OCI-LY3 (cell line): ENCODE measurements at regions not wholly inside any gene's neighbourhood (a gene's known extent, or its start where the extent isn't known, plus 50 kb on each side); places are given as distances from the start of the nearest gene placed in this dataset.

Experiments
- H2AFZ ChIP-seq: fragments of 200-600, 300-600 bp; shearing (Covaris generic); 2 replicates; pipeline ENCODE4 v1.6.0; 2014; ENCODE audit warnings: antibody characterized with exemption, low read depth, low read length
- H3K27ac ChIP-seq: fragments of 200-600, 300-600 bp; sonication (generic); 2 replicates; pipeline ENCODE4 v1.5.1; 2014; ENCODE audit warnings: mild to moderate bottlenecking, low read length, moderate library complexity, mixed read lengths
- H3K27me3 ChIP-seq: fragments of 200-600, 300-600 bp; sonication (generic); 2 replicates; pipeline ENCODE4 v1.6.1; 2014; ENCODE audit warnings: low read depth, low read length, mixed read lengths
- H3K36me3 ChIP-seq: fragments of 200-600, 300-600 bp; sonication (generic); replicated peaks from 2 replicates; pipeline ENCODE3; 2014; ENCODE audit warnings: low read depth, low read length, mixed read lengths
- H3K4me1 ChIP-seq: fragments of 300-600, 200-600 bp; sonication (generic); 2 replicates; pipeline ENCODE4 v1.6.1; 2014; ENCODE audit warnings: low read length, mixed read lengths
- H3K4me2 ChIP-seq: fragments of 200-600, 300-600 bp; sonication (generic); 2 replicates; pipeline ENCODE4 v1.6.1; 2014; ENCODE audit warnings: low read length, mixed read lengths
- H3K4me3 ChIP-seq: fragments of 300-600, 200-600 bp; sonication (generic); 2 replicates; pipeline ENCODE4 v1.5.1; 2014; ENCODE audit warnings: antibody characterized with exemption, mild to moderate bottlenecking, low read length, moderate library complexity
- H3K79me2 ChIP-seq: fragments of 300-600, 200-600 bp; shearing (Covaris generic); 2 replicates; pipeline ENCODE4 v1.6.1; 2014; ENCODE audit warnings: mild to moderate bottlenecking, low read length, mixed read lengths
- H3K9ac ChIP-seq: fragments of 300-600, 200-600 bp; shearing (Covaris generic); 2 replicates; pipeline ENCODE4 v1.6.0; 2014; ENCODE audit warnings: mild to moderate bottlenecking, low read length, moderate library complexity
- H3K9me3 ChIP-seq: fragments of 200-600, 300-600 bp; shearing (Covaris generic); 2 replicates; pipeline ENCODE4 v1.6.1; 2014; ENCODE audit warnings: low read length, mixed read lengths; ENCODE audit not compliant: insufficient read depth
- H4K20me1 ChIP-seq: fragments of 200-600, 300-600 bp; sonication (generic); 2 replicates; pipeline ENCODE4 v1.6.1; 2016; ENCODE audit warnings: low read length, mixed read lengths; ENCODE audit not compliant: insufficient read depth
- EZH2phosphoT487 ChIP-seq: fragments of 200-600 bp; shearing (Covaris generic); IDR thresholded peaks from 2 replicates; pipeline ENCODE4 v1.6.1; 2018; ENCODE audit warnings: antibody characterized with exemption, mixed run types, low read depth
- TF ChIP-seq, protein P1 (sequence below): fragments of 200-600, 300-600 bp; sonication (generic); IDR thresholded peaks from 2 replicates; pipeline ENCODE4 v1.5.1; 2014; ENCODE audit warnings: antibody characterized with exemption, low read length, low read depth

DNA sequence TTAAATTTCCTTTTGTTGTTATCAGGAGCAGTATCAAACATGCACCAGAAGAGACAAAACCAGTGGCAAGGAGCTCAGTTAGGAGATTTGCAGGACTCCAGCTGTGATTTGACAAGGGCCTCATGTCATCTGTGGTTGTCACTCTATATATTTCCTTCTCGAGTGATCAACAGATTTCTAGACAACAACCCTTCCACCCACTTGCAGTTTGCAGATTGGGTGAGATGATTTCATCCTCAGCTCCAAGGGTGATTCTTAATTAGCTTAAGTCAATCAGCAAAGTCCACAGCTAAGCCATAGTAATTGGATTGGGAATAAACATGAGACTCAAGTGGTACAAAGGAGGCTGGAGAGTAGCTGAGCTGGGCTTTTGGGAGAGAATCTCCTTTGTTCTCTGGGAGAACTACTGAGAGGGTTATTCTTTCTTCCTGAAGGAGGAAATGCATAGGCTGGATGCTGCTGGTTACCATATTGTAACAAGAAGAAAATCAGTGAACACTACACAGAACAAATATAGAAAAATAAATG is 192.8 kb downstream of the PPARGC1A start:
- H3K36me3 ChIP-seq, result no peaks in the 10 kb centered on the region
- H3K9me3 ChIP-seq, result no peaks in the 10 kb centered on the region
- H3K4me1 ChIP-seq, result no peaks in the 10 kb centered on the region
- H4K20me1 ChIP-seq, result no peaks in the 10 kb centered on the region
- no peak overlapping the region for H3K9ac ChIP-seq
- H3K4me3 ChIP-seq, result no peak overlapping the region
- no peak overlapping the region for H3K27ac ChIP-seq
- no peak overlapping the region for H2AFZ ChIP-seq
- H3K27me3 ChIP-seq, result no peaks in the 10 kb centered on the region
- H3K79me2 ChIP-seq, result no peaks in the 10 kb centered on the region
- H3K4me2 ChIP-seq, result no peak overlapping the region
- TF ChIP-seq, protein P1, sequence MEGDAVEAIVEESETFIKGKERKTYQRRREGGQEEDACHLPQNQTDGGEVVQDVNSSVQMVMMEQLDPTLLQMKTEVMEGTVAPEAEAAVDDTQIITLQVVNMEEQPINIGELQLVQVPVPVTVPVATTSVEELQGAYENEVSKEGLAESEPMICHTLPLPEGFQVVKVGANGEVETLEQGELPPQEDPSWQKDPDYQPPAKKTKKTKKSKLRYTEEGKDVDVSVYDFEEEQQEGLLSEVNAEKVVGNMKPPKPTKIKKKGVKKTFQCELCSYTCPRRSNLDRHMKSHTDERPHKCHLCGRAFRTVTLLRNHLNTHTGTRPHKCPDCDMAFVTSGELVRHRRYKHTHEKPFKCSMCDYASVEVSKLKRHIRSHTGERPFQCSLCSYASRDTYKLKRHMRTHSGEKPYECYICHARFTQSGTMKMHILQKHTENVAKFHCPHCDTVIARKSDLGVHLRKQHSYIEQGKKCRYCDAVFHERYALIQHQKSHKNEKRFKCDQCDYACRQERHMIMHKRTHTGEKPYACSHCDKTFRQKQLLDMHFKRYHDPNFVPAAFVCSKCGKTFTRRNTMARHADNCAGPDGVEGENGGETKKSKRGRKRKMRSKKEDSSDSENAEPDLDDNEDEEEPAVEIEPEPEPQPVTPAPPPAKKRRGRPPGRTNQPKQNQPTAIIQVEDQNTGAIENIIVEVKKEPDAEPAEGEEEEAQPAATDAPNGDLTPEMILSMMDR, result no peak
- TF ChIP-seq EZH2phosphoT487, result no peak

- H4K20me1 ChIP-seq, result no peaks in the 10 kb centered on the region
- H3K4me3 ChIP-seq, result no peak overlapping the region
- no peak overlapping the region for H3K27ac ChIP-seq
- no peaks in the 10 kb centered on the region for H3K27me3 ChIP-seq
- H2AFZ ChIP-seq, result no peak overlapping the region
- no peaks in the 10 kb centered on the region for H3K36me3 ChIP-seq
- no peaks in the 10 kb centered on the region for H3K9me3 ChIP-seq
- no peak overlapping the region for H3K4me2 ChIP-seq
- H3K79me2 ChIP-seq, result no peaks in the 10 kb centered on the region
- H3K4me1 ChIP-seq, result no peaks in the 10 kb centered on the region
- TF ChIP-seq, protein P1, result no peak
- TF ChIP-seq EZH2phosphoT487, result no peak
- no peak overlapping the region for H3K9ac ChIP-seq
Measured at GRCh38 chr4:23686169-23686897, 203.5 kb downstream of the PPARGC1A start.

DNA sequence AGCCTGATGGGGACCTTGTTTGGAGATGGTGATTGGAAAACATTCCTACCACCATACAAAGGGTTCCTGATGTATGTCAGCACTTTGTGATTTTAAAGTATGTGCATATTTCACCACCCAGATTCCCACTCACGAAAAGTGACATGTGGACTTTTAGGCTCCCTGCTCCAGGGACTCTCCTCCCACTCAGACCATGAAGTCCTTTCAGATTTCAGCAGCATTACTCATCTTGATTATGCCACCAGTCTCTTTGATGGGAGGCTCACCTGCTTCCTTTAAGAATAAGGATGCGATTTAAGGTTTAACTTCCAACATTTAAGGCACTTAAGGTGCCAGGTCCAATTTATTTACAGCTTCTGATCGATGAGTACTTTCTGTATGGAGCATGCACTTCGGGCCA is 204.4 kb downstream of the PPARGC1A start:
- H2AFZ ChIP-seq, result no peak overlapping the region
- H3K4me3 ChIP-seq, result no peak overlapping the region
- no peaks in the 10 kb centered on the region for H4K20me1 ChIP-seq
- H3K79me2 ChIP-seq, result no peaks in the 10 kb centered on the region
- H3K9ac ChIP-seq, result no peak overlapping the region
- no peak overlapping the region for H3K27ac ChIP-seq
- no peaks in the 10 kb centered on the region for H3K36me3 ChIP-seq
- no peaks in the 10 kb centered on the region for H3K27me3 ChIP-seq
- no peak overlapping the region for H3K4me2 ChIP-seq
- H3K4me1 ChIP-seq, result no peaks in the 10 kb centered on the region
- no peak for TF ChIP-seq EZH2phosphoT487
- TF ChIP-seq, protein P1, result no peak
- no peaks in the 10 kb centered on the region for H3K9me3 ChIP-seq

- H3K9ac ChIP-seq, result no peak overlapping the region
- H3K4me2 ChIP-seq, result no peak overlapping the region
Measured at GRCh38 chr4:23680671-23681518, 209.0 kb downstream of the PPARGC1A start.

More at GRCh38 chr4:23680671-23681518, 209.0 kb downstream of the PPARGC1A start:
- Histone ChIP-seq H4K20me1 (no peaks in the 10 kb centered on the region), H3K36me3 (no peaks in the 10 kb centered on the region), H3K79me2 (no peaks in the 10 kb centered on the region), H3K4me3 (no peak overlapping the region), H3K27ac (no peak overlapping the region), H3K4me1 (no peaks in the 10 kb centered on the region), H3K9me3 (no peaks in the 10 kb centered on the region), H3K27me3 (no peaks in the 10 kb centered on the region), H2AFZ (no peak overlapping the region)
- TF ChIP-seq, protein P1, result peak; percentile 37
- TF ChIP-seq EZH2phosphoT487, result no peak
